GM12892 (cell line): ENCODE measurements at regions not wholly inside any gene's neighbourhood (a gene's known extent, or its start where the extent isn't known, plus 50 kb on each side); places are given as distances from the start of the nearest gene placed in this dataset.

ENCODE experiments used
- DNase-seq: peaks from one replicate; pipeline ENCODE4 v3.0.0; 2011; ENCODE audit not compliant: insufficient read length
- FAIRE-seq: peaks from 2 replicates; lab custom pipeline; 2011; peaks lifted over from hg19 to GRCh38; lab: Jason Lieb, UNC
- POLR2A ChIP-seq: IDR thresholded peaks from 2 replicates; pipeline ENCODE4 v1.6.1; 2011; ENCODE audit warnings: low read depth, low read length, control low read depth
- POLR2AphosphoS5 ChIP-seq: IDR thresholded peaks from 2 replicates; pipeline ENCODE4 v1.6.1; 2011; ENCODE audit warnings: low read depth, low read length, control low read depth
- TAF1 ChIP-seq: IDR thresholded peaks from 2 replicates; pipeline ENCODE4 v1.6.1; 2011; ENCODE audit warnings: low read depth, mild to moderate bottlenecking, control low read depth, low read length, borderline replicate concordance

DNA sequence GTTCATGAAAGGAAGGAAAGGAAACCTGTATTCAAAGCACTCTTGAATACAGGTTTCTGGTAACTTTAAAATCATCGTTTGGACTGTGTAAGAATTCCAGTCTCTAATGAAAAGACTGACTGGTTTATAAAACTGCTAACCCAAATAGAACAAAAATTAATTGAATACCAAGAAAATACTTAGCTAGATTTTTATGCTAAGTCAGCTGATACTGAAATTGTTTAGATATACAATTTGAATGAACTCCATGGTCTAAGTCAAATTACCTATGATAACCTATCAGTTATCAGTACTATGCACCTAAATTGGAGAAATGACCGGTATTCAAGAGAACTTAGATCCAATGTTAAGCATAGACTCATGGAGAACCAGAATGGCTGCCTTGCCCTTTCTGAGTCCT lies 338.3 kb downstream of the RNF144B start:
- DNase-seq (no peak), FAIRE-seq (no peak)
- TF ChIP-seq POLR2A (no peak), TAF1 (no peak), POLR2AphosphoS5 (no peak)

GRCh38 chr6:18733921-18734550 lies 346.9 kb downstream of the RNF144B start:
- DNase-seq (no peak), FAIRE-seq (no peak)
- TF ChIP-seq POLR2A (no peak), TAF1 (no peak), POLR2AphosphoS5 (no peak)

GRCh38 chr6:18741741-18742140 lies 354.6 kb downstream of the RNF144B start:
- TF ChIP-seq POLR2AphosphoS5, result no peak
- no peak for TF ChIP-seq TAF1
- TF ChIP-seq POLR2A, result no peak
- FAIRE-seq (no peak), DNase-seq (no peak)

DNA sequence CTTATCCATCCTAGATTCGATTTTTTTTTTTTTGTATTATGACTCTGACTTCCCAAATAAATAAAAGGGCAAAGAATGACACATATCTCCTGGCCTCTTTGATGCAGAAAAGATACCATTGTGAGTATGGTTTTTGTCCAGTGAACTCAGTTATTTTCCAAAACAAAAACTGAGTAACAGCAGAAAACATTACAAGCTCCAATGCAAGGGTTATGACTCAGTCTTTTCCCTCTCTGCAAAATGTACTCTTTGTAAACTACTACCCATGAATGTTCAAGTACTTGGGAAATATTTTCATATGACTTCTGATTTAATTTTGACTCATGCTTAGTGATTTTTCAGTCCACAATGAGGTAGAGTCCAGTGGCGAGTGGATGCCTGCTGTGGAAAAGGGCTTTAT lies 355.3 kb downstream of the RNF144B start:
- TF ChIP-seq TAF1 (no peak), POLR2A (no peak), POLR2AphosphoS5 (no peak)
- DNase-seq (no peak), FAIRE-seq (no peak)

DNA sequence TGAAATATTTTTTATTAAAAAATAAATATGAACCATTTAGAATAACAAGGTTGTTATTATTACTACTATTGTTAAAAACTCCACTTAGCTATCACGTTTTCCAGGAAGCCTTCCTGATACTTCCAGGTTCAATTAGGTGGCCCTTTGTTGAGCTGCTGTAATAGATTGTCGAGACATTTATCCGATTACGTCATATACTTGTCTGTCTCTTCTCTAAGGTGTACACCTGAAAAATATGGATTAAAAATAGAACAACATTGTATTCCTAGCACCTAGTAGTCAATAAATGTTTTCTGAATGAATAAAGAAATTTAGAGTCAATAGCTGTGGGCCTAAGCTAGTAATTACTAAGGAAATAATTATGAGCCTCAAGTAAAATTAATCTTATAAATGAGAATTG lies 359.6 kb downstream of the RNF144B start:
- DNase-seq (no peak), FAIRE-seq (no peak)
- no peak for TF ChIP-seq POLR2A
- TF ChIP-seq TAF1, result no peak
- TF ChIP-seq POLR2AphosphoS5, result no peak

GRCh38 chr6:18748314-18748713 lies 361.2 kb downstream of the RNF144B start:
- FAIRE-seq, result no peak
- TF ChIP-seq POLR2AphosphoS5 (no peak), POLR2A (no peak), TAF1 (no peak)
- no peak for DNase-seq

DNA sequence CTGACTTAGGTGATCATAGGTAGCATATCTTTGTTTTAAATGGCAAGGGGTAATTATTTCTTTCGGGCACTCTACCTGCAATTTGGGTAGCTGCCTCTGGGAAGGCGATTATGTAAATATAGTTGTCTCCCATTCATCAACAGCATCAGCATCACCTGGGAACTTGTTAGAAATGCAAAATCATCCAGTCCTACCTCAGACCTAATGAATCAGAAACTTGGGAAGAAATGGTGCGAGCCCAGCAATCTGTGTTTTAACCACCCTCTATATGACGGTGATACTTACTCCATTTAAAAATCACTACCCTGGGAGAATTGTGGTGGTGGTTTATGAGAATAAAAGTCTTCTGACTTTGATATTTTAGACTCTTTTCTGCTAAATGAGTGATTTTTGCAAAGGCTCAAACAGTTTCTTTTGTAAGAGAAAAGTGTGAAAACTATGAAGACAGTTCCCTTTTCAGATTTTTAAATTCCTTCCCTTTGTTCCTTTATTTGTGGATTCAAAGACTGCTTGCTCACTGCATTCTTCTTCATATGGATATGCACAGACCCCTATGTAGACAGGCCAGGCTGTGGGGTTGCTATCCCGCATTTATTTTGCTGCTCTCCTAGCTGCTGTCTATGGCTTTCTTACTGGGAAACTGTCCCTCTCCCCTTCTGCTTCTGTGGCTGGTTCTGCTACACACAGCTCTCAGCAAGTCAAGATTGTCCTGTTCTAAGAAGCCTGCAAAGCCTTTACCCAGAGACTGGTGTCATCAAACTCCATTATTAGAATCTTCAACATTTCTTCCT lies 365.3 kb downstream of the RNF144B start:
- TF ChIP-seq POLR2A, result no peak
- TF ChIP-seq TAF1, result no peak
- no peak for TF ChIP-seq POLR2AphosphoS5
- no peak for DNase-seq
- FAIRE-seq, result no peak

DNA sequence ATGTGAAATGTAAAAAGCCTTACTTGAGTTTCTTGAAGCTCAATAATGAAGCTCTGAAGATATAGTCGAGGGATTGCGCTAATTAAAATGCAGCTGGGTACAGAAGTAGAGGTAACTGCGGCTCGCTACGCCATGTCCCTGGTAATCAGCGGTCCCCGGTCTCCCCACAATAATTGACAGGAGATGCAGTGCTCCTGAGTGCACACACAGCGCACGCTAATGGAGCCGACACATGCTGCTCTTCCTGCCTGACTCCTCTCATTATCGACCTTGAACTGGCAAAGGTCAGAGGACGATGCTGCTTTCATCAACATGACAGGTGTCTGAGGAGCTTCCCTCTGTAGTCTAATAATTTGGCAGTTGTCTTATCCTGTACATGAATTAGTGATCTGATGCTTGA lies 365.9 kb downstream of the RNF144B start:
- DNase-seq, result no peak
- no peak for TF ChIP-seq POLR2A
- no peak for FAIRE-seq

GRCh38 chr6:18763086-18763485 lies 375.9 kb downstream of the RNF144B start:
- DNase-seq (no peak), FAIRE-seq (no peak)
- TF ChIP-seq POLR2AphosphoS5 (no peak), TAF1 (no peak), POLR2A (no peak)

DNA sequence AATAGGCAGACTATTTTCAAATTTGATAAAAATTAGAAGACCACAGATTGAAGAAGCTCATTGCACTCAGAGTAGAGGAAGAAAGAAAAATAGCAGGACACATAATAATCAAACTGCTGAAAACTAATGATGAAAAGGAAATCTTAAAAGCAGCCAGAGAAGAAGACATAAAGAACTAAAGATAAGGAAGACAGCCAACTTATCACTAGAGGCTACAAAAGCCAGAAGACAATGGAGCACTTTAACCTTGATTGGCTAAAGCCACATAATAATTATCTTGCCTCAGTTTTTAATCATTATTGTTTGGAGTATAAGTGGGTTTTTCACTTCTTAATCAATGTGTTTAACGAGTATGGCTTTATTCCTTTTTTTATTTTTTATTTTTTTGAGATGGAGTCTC lies 397.6 kb downstream of the RNF144B start:
- no peak for TF ChIP-seq POLR2A
- TF ChIP-seq TAF1, result no peak
- no peak for TF ChIP-seq POLR2AphosphoS5
- DNase-seq (no peak), FAIRE-seq (no peak)

DNA sequence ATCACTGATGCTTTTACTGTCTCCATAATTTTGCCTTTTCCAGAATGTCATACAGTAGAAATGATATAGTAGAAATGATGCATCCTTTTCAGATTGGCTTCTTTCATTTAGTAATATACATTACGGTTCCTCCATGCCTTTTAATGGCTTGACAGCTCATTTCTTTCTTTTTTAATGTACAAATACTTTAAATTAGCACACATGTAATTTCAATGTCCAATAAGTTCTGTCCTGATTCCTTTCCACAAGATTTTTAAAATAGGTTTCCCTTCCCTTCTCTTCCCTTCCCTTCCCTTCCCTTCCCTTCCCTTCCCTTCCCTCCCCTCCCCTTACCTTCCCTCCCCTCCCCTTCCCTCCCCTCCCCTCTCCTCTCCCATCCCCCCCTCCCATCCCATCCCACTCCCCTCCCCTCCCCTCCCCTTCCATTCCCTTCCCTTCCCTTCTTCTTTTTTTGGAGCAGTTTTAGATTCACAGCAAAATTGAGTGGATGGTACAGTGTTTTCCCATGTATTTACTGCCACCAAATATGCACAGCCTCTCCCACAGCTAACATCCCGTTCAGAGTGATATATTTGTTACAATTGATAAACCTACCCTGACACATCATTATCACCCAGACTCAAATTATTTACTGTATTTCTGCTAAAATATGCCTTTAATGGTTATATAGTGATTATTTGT lies 398.8 kb downstream of the RNF144B start:
- FAIRE-seq (no peak), DNase-seq (no peak)
- TF ChIP-seq POLR2AphosphoS5, result no peak
- TF ChIP-seq POLR2A, result no peak
- no peak for TF ChIP-seq TAF1

GRCh38 chr6:18792866-18793265 lies 405.7 kb downstream of the RNF144B start:
- FAIRE-seq (no peak), DNase-seq (no peak)
- no peak for TF ChIP-seq POLR2A
- TF ChIP-seq TAF1, result no peak
- TF ChIP-seq POLR2AphosphoS5, result no peak
